Epithelial cell of prostate (primary cell): ENCODE measurements at regions not wholly inside any gene's neighbourhood (a gene's known extent, or its start where the extent isn't known, plus 50 kb on each side); places are given as distances from the start of the nearest gene placed in this dataset.
"Not testable (repeated sequence)": the region's sequence is repeated elsewhere in the genome, so short reads cannot be mapped to it uniquely, and the experiment has no call there.

Source experiments
- DNase-seq: peaks from one replicate; pipeline ENCODE4 v3.0.0-alpha.2; 2011; ENCODE audit warnings: low read depth, low spot score
- H3K27ac ChIP-seq: fragments of 450-650 bp; 2 replicates; pipeline ENCODE4 v1.5.1; 2017; ENCODE audit warnings: mild to moderate bottlenecking

DNA sequence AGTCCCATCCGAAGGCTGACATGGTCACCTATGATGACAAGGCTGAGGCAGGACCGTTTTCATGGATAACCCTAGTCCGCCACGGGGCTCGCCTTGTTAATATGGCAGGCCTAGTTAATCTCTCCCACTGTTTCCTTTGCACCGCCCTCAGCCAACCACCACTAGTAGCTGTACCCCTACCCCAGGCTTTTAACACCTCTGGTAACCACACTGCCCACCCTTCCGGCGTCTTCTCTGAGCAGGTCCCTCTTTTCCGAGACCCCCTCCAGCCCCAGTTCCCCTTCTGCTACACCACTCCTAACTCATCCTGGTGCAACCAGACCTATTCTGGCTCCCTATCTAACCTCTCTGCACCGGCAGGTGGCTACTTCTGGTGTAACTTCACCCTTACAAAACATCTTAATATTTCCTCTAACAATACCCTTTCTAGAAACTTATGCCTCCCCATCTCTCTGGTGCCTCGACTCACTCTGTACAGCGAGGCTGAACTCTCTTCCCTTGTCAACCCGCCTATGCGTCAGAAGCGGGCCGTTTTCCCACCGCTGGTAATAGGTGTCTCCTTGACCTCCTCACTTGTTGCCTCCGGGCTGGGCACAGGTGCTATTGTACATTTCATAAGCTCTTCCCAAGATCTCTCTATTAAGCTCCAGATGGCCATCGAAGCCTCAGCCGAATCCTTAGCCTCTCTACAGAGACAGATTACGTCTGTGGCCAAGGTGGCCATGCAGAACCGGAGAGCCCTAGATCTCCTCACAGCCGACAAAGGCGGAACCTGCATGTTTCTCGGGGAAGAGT, 964.4 kb downstream of the RPA4 start:
- no peak overlapping the region for H3K27ac ChIP-seq
- DNase-seq = no peak

DNA sequence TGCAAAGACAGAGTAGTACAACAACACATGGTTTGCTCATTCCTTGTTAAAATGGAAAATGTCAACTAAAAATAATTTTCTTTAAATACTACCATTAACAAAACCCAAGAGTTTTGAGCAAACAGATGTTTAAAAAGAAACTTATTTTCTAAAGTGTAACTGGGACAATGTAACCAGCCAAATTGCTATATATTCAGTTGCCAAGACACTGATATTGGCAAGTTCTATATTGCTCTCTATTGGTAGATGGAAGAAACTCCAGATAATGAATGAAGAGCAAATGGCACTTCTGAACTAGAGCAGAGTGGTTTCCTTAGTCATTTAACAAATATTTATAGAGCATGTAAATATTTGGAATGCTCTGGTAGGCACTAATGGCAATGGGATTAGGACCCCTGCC, 966.2 kb downstream of the RPA4 start:
- DNase-seq = no peak
- H3K27ac ChIP-seq = no peak overlapping the region

DNA sequence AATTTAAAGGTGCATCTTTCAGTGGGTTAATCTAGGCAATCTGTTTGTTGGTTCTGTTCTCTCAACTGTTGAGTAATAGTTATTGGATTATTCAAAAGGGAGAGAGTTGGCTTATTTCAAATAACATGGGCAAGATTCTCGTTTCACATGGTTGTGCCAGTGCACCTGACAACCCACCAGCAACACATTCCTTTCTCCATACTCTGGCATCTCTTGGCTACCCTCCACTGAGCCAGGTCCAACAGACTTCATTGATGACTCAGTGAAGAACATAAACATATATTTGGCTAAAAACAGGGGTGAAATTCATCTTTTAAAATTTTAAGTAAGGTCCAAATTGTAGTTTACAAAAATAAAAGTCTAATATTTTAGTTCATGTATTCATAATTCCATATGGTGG, 967.2 kb downstream of the RPA4 start:
- no peak for DNase-seq
- H3K27ac ChIP-seq = no peak overlapping the region

DNA sequence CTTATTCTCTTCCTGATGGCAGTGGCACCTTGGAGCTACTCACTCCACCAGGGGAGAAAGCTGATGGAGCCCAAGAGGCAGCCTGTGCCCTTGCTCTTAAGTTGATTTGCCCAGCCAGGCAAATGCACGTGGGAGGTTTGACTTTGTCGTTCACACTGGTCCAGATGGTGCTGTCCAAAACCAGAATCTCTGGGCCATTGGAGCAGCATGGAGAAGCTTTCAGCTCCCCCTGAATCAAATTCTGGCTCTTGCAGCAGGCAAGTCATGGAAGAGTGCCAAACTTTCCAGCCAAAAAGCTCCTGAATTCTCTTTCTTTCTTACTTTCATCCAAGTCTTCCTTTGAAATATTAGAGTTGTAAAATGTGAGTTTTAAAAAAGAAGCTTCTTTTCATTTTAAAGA, 970.4 kb downstream of the RPA4 start:
- H3K27ac ChIP-seq = no peak overlapping the region

DNA sequence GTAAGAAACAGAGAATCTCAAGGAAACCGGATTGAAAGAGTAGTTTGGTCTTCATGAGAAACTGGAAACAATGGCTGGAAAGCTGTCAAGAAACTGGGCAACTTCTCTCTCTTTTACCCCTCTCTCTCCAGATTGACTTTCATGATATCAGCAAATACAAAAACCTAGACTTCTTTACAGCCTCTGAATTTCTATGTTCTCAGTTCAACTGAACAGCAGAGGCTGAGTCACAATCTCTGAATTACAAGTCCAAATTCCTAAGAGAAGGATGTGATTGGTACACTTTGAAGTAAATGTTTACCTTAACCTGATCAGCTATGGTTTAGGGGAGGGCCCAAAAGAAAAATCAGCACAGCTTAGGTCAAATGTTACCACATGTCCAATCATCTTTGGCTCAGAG, 974.9 kb downstream of the RPA4 start:
- DNase-seq = peak; percentile 27
- H3K27ac ChIP-seq = peak overlapping the region; percentile 29

More for the DNA sequence above, 970.4 kb downstream of the RPA4 start:
- DNase-seq = no peak

DNA sequence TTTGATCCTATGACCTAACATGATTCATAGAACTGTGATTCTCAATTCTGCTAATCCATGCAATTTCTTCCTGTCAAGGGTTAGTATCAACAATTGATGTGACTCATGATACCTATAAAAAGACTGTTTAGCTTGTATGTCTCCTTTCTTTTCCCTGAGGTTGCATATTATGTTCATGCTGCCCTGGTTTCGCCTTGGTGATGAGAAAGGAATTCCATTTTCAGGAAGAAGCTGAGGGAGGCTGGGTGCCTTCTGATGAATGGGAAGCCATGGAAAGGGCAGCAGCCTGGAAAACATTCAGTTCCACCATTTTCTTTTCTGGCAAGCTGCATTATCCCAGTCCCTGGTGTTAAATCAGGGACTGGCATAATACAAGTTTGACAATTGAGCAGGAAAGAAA, 976.5 kb downstream of the RPA4 start:
- peak; percentile 29 for DNase-seq
- no peak overlapping the region for H3K27ac ChIP-seq

DNA sequence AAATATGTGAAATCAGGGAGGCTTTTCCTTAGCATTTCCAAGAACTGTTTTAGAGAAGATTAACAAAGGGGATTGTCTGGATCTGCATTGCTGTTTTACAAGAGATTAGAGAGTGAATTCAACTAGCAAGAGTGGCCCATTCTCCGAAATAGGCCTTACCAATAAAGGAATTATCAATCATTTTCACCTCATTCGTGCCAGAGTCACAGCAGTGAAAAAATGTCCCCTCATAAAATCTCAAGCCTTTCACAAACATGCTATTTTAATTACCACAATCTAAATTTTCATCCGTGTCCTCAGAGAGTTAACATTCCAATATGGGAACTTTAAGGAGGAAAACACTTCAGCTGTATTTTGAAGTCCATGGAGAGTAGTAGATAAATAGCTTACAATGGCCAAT, 979.6 kb downstream of the RPA4 start:
- no peak for DNase-seq
- H3K27ac ChIP-seq = no peak overlapping the region

DNA sequence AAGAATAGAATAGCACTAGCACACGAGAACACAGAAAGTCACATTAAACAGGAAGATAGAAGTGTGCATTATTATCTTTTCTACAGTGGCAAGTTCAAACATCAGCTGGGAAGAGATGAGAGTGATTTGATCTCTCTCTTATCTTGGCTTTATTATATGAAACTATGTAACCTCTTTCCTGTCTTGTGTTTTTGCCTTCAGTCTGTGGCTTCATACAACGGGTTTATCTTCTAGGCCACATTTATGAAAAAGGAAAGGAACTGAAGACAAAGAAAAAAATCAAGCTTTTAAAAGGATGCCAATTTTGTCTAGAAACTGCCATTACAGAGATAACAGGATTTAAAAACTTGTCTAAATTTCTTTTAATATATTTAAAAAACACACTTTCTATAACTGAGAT, 983.6 kb downstream of the RPA4 start:
- no peak for DNase-seq
- no peak overlapping the region for H3K27ac ChIP-seq

DNA sequence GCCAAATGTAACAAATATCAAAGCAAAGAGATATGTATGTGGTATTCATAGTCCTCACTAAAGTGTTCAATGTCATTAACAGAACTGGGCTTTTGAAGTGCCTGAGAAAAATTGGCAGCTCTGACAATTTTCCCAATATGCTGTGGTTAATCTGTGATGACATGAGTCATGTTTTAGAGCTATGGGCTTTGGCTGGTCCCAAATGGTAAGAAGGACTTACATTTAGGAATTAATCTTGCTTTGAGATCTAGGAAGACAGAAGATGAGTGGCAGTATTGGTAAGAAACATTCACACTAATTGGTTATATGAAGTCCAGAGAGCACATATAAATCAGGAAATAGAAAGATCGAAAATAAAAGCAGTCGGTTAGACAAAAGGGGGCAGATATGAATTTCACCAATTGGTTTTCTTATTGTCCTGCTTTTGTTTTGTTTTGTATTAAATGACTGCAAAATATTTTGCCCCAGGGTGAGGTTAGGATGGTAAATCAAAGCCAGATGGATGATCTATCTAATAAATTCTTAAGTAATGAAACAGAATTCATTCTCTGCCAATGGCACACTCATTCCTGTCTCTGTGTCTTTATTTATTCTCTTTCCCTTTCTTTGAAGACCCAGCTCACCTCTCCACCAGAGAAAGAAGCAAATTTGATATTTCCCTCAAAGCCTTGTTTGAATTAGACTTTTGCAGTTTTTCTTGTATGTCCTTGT, 993.1 kb downstream of the RPA4 start:
- no peak overlapping the region for H3K27ac ChIP-seq
- no peak for DNase-seq

DNA sequence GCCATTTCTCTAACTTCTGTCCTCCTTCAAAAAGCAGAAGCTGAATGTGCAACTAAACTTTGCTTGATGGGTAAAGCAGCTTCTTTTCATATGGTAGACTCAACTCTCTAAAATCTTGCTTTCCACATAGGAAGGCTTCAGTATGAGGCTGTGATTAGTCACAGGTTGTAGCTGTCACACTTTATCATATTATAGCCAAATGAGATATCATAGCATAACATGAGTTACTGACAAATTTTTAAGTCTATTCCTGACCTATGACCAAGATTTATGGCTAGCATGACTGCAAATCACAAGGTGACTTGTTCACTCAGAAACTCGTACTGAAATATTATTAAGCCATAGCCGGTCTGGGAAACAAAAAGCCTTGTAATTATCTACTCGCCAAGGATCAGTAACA, 998.6 kb downstream of the RPA4 start:
- no peak for DNase-seq
- H3K27ac ChIP-seq = no peak overlapping the region

DNA sequence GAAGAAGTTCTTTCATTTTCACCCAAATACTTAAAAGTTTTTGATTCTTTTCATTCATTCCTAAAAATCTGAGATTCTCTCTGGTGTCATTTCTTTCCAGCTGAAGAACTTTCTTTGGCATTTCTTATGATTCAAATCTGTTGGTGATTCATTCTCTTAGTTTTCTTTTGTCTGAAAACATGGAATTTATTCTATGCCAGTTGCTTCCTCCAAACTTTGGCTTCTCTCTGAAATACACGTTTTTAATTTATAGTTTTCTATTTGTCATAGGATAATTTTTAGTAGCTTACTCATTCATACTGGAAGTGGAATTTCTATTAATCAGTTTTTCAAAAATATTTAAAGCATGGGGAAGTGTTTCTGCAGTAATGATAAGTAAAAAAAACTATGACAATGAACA, 1012.0 kb downstream of the RPA4 start:
- H3K27ac ChIP-seq = no peak overlapping the region
- no peak for DNase-seq

DNA sequence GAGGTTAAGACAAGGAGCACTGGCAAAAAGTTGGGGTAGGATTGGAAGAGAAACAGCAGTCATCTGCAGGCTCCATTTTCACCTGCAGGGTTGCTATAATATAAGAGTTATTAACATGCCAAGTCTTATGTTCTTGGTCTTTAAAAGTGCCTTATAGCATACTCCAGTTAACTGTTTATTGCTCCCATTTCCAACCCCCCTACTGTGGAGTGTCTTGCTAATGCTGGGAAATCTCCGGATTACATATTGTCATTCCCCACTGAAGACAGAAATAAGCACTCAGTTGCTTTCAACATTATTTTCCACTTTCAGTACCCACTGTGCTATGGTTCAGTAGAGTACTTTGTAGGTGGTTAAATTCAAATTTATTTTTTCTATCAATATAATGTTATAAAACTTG, 1014.3 kb downstream of the RPA4 start:
- no peak overlapping the region for H3K27ac ChIP-seq
- no peak for DNase-seq

DNA sequence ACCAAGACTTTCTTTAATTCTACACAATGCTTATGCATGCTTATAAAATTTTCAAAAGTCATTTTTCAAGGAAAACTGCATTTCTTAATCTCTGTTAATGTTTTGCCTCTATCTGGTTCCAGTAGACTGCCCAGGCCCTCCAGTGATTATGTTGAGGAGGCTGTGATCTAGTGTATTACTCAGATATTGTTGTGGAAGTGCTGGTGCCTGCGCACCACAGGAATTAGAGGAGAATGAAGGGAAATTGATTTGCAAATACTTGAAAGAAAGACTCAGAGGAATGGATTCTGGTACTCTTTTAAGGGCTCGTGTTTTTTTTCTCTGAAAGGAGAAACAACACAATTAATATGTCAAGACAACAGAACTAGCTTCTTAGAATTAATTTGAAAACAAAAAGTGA, 1015.1 kb downstream of the RPA4 start:
- DNase-seq = no peak
- H3K27ac ChIP-seq = no peak overlapping the region

DNA sequence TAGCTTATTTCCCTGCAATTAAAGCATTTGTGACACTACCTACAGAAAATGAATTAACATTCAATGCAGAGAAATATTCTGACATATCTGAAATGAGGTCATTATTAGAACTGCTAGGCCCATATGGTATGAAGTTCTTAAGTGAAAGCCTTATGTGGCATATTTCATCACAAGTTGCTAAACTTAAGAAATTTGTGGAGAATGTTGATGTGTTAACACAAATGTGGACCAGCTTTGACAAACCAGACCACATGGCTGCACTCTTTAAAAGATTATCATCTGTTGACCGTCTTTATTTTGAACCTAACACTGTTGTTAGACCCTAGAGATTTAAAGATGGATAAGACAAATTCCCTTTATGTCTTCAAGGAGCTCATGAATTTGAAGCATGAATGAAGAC, 1024.1 kb downstream of the RPA4 start:
- no peak for DNase-seq

DNA sequence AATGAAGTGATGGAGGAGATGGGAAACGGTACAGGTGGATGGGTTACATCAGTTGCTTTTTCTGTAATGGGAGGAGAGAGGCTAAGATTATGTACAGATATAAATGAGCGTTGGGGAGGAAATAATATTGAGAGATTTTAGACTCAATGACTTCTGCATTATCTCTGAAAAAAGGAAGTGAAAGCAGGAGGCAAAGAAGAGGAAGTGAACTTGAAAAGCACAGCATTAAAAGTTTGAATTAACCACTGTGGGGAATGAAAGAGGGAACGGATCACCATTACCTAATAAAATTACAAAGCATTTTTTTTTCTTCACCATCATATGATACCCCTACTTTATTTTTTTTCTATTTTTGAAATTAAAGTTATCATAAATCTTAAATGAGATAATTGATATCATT, 1025.5 kb downstream of the RPA4 start:
- no peak for DNase-seq
- no peak overlapping the region for H3K27ac ChIP-seq

More for the DNA sequence above, 1024.1 kb downstream of the RPA4 start:
- no peak overlapping the region for H3K27ac ChIP-seq

DNA sequence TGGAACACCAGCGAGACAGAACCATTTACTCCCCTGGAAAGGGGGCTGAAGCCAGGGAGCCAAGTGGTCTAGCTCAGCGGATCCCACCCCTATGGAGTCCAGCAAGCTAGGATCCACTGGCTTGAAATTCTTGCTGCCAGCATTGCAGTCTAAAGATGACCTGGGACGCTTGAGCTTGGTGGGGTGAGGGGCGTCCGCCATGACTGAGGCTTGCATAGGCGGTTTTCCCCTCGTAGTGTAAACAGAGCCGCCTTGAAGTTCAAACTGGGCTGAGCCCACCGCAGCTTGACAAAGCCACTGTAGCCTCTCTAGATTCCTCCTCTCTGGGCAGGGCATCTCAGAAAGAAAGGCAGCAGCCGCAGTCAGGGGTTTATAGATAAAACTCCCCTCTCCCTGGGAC, 1031.7 kb downstream of the RPA4 start:
- DNase-seq, H3K27ac ChIP-seq: not testable (repeated sequence)

DNA sequence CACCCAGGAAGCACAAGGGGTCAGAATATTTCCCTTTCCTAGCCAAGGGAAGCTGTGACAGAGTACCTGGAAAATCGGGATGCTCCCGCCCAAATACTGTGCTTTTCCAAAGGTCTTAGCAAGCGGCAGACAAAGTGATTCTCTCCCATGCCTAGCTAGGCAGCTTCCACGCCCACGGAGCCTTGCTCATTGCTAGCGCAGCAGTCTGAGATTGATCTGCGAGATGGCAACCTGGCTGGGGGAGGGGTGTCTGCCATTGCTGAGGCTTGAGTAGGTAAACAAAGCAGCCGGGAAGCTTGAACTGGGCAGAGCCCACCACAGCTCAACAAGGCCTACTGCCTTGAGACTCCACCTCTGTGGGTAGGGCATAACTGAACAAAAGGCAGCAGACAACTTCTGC, 1037.5 kb downstream of the RPA4 start:
- not testable (repeated sequence) for H3K27ac ChIP-seq, DNase-seq

DNA sequence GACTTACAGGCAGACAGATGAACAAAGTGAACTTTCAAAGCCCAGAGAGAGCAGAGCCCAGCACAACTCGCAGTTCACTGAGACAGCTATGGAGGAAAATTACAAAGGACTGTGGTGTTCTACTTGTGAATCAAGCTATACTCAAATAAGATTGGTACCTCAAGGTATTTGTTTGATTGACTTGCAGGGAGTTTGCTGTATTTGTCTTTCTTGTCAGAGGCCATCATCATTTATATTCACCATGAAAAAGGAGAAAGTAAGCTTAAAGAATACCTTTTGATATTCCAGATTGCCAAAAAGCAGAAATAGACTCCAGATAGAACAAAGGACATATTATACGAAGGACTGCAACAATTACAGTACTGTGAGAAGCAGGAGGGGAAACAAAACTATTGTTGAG, 1047.9 kb downstream of the RPA4 start:
- no peak for DNase-seq
- H3K27ac ChIP-seq = no peak overlapping the region

DNA sequence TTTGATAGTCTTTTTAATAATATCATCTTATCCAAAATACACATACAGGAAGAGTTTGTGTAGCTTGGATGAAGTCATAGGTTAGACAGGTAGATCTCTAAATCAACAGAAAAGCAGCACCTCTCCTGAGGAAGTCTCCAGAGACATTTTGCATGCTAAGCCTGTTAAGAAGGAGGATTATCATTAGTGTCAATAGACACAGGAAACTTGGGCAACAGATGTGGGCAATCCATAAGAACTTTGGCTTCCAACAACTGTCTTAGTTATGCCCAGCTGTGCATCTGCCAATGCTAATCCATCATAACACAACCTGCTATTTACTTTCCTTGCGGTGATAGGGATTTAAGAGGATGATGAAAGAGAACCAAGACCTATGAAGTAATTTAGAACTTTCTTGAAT, 1052.6 kb downstream of the RPA4 start:
- DNase-seq = no peak
- H3K27ac ChIP-seq = no peak overlapping the region

DNA sequence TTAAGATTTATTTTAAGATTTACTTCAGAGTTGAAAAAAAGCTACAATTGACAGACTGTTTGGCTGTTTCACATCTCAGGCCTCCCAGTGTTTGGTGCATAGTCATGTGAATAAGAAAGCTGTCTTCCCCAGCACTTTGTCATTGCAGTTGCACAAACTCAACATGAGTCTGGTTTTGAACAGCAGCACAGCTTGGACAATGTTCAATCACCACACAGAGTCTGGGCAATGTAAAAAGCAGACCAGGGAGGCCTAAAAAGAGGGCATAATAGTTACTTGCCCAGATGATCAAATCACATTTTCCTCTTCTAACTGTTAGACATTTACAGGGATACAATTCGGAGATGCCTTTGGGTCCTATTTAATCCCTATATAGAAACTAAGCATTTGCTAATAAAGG, 1055.0 kb downstream of the RPA4 start:
- DNase-seq = no peak
- no peak overlapping the region for H3K27ac ChIP-seq

DNA sequence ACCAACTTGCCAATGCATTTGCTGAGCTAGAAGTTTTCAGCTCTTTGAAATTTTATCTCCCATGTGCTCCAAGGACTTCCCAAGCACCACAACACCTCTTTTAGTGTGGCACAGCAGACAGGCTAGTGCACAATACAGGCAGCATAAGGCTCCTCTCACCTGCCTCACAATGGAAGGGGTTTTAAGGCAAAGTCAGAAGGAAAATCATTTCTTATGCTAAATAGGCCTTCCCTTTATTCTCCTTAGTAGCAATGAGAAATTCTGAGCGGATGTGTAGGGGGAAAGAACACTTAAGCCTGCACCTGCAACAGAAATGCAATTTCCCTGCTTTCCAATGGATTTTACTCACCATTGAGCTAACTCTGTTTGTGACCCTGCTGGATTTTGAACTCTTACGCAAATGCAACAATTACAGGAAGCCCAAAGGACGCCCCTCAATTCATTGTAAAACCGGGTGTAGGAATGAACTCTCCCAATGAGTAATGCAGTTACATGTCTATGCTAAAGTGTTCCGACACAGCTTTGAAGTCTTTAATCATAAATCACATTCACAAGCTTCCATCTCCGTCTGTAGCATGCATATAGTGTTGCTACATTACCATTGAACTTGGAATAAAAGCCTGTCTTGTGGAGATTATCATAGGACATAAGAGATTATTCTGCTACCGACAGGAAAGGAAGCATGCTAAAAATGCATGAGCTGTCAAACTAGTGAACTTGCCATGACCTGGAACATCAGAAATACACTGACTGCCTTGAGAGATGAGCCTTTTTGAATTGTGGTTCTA, 1084.9 kb downstream of the RPA4 start:
- DNase-seq = no peak
- H3K27ac ChIP-seq = no peak overlapping the region
